ENCODE measurements at regions not wholly inside any gene's neighbourhood (a gene's known extent, or its start where the extent isn't known, plus 50 kb on each side); places are given as distances from the start of the nearest gene placed in this dataset.

DNA sequence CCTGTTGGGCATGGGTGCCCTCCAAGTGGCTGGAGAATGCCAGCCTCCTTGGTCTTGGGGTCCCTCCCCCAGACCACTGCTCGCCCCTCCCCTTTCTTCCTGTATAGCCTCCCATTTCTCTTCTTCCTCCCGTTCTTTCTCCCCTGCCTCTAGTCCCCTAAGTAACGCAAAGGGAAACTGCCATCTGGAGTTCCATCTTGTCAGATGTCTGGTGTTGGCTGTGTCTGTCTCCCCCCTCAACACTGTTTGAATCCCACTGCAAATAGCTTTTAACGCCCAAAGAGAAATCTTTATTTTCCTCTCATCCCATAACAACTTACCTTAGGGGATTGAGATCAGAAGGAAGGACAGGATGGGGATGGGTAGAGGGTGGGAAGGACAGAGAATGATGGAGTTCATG, 55.3 kb upstream of the CSF3R start:
- DNase-seq: no peak

DNA sequence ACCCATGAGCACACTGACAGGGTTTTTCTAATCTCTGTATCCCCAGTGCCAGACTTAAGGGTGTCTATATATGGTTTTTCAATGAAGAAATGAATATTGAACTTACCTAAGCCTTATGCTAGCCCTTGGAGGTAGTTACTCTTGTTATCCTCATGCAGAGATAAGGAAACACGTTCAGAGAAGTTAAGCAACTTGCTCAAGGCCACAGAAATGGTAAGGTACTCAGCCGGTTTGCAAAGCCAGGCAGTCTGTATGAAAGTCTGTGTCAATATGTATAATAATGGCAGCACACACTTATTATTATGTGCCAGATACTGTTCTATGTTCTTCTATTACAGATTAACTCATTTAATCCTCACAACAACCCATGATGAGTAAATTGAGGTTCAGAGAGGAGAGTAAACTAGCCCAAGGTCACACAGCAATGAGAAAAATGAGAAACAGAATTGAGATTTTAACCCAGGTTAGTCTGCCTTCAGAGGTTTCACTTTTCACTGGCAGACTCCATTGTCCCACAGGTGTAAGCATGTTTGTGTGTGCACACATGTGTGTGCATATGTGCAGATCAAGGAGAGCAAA, 54.6 kb upstream of the CSF3R start:
- DNase-seq: no peak

DNA sequence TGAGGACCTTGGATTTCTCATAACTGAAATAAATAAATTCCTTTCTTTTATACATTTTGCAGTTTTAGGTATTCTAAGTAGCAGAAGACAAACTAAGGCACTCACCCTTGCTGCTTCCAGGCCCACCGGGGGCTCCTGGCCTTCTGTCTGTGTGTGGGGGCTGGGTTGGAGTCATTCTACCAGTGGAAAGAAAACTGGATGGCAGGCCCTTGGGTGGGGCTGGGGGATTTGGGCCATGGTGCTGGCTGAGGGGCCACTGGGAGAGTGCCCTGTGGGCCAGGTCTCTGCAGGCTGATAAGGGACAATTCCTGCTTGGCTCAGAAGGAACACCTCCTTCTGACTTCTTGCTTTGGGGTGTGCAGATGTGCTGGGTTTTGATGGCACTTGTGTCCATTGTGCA, 54.0 kb upstream of the CSF3R start:
- no peak for DNase-seq

DNA sequence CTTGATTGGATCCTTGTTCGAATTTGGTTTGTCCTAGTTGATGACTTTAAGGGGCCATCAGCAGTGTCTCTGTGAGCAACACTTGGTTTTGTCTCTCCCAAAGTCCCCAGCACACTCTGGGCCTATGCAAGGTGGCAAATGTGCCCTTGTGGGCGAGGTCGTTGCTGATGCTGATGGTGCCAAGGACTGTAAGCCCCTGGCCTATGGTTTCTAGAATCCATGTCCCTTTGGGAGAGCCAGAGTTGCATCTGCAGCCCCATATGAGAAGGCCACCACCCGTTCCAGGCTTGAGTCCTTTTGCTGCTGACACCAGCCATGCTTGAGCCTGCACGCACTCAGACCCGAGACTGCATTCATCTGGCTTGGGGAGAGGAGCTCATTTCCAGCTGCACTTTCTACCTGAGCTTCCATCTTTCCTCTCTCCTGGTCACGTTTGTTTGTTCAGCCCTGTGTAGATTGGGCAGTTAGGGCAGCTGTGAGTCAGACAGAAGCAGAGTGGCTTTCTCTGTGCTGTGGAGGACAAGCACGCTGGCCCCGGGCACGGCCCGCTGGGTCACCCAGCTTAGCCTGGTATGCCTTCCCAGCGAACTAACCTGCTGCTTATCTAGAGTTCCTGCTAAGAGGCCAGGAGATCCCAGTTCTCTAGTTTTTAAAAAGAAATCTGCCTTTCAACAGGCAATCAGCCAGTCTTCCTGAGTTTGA, 52.1 kb upstream of the CSF3R start:
- no peak for DNase-seq

DNA sequence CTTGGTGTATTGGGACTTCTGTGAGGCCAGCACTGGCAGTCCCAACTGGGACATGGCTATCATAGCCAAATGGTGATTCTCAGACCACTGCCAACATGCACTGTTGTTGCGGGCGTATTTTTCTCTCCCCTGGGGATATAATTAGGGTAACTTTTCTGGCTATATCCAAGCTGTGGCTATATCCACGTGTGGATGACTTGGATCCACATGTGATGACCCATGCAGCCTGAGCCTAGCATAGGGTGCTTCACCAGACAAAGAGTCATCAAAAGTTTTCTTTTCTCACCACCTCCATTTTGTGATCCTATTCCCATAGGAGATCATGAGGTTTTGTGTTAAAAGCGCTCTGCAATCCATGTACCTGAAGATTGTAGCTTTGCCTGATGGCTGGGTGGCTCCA, 51.2 kb upstream of the CSF3R start:
- no peak for DNase-seq

DNA sequence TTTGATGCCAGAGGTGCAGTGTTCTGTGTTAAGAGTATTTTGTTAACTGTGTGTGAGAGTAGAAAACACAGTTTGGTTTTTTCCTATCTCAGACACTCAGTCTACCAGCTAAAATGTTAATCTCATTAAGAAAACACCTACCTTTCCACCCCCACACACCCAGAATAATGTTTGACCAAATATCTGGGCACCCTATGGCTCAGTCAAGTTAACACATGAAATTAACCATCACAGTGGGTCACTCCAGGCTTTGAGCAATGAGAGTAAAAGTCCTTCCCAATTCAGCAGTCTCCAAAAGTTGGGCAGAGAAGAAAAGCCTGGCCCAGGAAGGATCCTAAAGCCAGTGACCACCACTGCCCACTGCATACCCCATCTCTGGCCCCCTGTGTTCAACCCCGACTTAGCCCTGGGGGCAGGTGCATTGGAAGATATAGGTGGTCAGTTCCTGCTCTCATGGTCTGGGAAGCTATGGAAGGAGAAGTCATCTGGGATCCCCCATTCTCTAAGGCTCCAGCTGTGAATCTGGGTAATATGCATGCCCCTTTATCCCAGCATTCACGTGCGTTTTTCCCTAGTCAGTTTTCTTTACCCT, 50.2 kb upstream of the CSF3R start:
- DNase-seq: no peak

Data from activated CD4-positive, alpha-beta T cell treated with anti-CD3 and anti-CD28 coated beads, Interleukin-2, amount 50 U/mL, for 4 hours (primary cell).